ENCODE measurements at regions not wholly inside any gene's neighbourhood (a gene's known extent, or its start where the extent isn't known, plus 50 kb on each side); places are given as distances from the start of the nearest gene placed in this dataset.
"Not testable (repeated sequence)": the region's sequence is repeated elsewhere in the genome, so short reads cannot be mapped to it uniquely, and the experiment has no call there.

DNA sequence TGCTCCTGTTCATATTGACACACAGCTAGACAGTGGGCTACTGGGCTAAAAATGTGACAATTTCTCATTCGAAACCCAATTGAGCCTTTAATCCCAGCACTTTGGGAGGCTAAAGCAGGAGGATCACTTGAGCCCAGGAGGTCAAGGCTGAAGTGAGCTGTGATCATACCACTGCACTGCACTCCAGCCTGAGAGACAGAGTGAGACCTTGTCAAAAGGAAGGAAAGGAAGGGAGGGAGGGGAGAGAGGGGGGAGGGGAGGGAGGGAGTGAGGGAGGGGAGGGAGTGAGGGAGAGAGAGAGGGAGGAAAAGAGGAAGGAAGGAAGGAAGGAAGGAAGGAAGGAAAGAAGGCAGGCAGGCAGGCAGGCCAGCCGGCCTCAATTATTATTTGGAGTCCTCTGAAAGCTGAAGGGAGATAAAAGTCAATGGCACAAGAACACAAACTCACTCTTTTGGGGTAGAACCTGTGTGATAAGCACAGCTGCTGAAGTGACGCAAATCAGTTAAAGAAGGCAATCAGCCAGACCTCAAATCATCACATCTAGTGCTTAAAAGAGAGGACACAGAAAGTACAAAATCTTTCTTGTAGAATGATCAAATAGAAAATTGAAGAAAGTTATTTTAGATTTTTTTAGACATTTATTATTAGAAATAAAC, 98.1 kb downstream of the CCDC71L start:
- Histone ChIP-seq H3K36me3 (no peaks in the 10 kb centered on the region), H3K9me3 (no peaks in the 10 kb centered on the region), H3K27ac (no peak overlapping the region), H3K27me3 (no peaks in the 10 kb centered on the region), H3K4me3 (no peak overlapping the region), H3K4me1 (no peaks in the 10 kb centered on the region)
- intact Hi-C loops (cut with DNase I; ENCODE audit: low total_unique reads): no loop called here
- 89 to 91% methylated on average over 3 of the region's 3 CpGs for WGBS, 2 donors (ENCODE audit: low coverage in 1 of 2)
- TF ChIP-seq, protein P1, sequence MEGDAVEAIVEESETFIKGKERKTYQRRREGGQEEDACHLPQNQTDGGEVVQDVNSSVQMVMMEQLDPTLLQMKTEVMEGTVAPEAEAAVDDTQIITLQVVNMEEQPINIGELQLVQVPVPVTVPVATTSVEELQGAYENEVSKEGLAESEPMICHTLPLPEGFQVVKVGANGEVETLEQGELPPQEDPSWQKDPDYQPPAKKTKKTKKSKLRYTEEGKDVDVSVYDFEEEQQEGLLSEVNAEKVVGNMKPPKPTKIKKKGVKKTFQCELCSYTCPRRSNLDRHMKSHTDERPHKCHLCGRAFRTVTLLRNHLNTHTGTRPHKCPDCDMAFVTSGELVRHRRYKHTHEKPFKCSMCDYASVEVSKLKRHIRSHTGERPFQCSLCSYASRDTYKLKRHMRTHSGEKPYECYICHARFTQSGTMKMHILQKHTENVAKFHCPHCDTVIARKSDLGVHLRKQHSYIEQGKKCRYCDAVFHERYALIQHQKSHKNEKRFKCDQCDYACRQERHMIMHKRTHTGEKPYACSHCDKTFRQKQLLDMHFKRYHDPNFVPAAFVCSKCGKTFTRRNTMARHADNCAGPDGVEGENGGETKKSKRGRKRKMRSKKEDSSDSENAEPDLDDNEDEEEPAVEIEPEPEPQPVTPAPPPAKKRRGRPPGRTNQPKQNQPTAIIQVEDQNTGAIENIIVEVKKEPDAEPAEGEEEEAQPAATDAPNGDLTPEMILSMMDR (IDR thresholded peaks at IDR 0.05): no peak
- TF ChIP-seq POLR2A (IDR thresholded peaks at IDR 0.05) (no peak), POLR2AphosphoS5 (IDR thresholded peaks at IDR 0.05) (no peak), EP300 (IDR thresholded peaks at IDR 0.05; ENCODE audit: low read depth) (no peak)
- DNase-seq: no peak
- in situ Hi-C loops (cut with MboI; ENCODE audit: low pct_ligation_motif_present in 1 of 4, low pct_unique_long_range_greater_than_20kb in 1 of 4, low sequenced_read_pairs in 3 of 4): no loop called here

DNA sequence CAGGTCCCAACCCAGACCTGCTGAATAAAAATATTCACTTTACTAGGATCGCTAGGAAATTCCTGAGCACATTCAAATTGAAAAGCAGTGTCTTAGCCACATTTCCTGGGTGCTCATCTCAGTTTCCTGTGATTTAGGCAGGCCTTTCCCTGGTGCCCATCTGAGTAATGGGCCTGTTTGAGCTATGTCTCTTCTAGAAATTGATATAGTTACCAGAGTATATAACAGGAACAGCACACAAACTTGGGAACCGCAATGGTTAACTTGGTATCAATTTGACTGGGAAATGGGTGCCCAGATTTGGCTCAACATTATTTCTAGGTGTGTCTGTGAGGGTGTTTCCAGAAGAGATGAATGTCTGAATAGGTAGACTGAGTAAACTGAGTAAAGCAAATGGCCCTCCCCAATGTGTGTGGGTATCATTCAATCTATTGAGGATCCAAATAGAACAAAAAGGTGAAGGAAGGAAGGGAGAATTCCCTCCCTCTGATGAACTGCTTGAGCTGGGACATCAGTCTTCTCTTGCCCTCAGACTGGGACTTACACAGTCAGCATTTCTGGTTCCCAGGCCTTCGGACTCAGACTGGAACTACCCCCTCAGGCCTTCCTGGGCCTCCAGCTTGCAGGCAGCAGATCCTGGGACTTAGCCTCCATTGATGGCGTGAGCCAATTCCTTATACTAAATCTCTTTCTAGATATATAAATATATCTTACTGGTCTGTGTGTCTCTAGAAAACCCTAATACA, 99.1 kb downstream of the CCDC71L start:
- no peak for TF ChIP-seq POLR2A (IDR thresholded peaks at IDR 0.05)
- no peak for TF ChIP-seq EP300 (IDR thresholded peaks at IDR 0.05; ENCODE audit: low read depth)
- TF ChIP-seq, protein P1 (IDR thresholded peaks at IDR 0.05): no peak
- 68 to 100% methylated on average over 1 to 4 of the region's 4 CpGs for WGBS, 2 donors (ENCODE audit: low coverage in 1 of 2)
- Histone ChIP-seq H3K36me3 (no peaks in the 10 kb centered on the region), H3K4me3 (no peak overlapping the region), H3K27me3 (no peaks in the 10 kb centered on the region), H3K4me1 (no peaks in the 10 kb centered on the region), H3K27ac (no peak overlapping the region), H3K9me3 (no peaks in the 10 kb centered on the region)
- intact Hi-C loops (cut with DNase I; ENCODE audit: low total_unique reads) (no loop called here), in situ Hi-C loops (cut with MboI; ENCODE audit: low pct_ligation_motif_present in 1 of 4, low pct_unique_long_range_greater_than_20kb in 1 of 4, low sequenced_read_pairs in 3 of 4) (no loop called here)
- no peak for DNase-seq

- Histone ChIP-seq H3K4me1 (no peaks in the 10 kb centered on the region), H3K9me3 (no peaks in the 10 kb centered on the region), H3K36me3 (no peaks in the 10 kb centered on the region), H3K4me3 (no peak overlapping the region), H3K27ac (no peak overlapping the region), H3K27me3 (no peaks in the 10 kb centered on the region)
- TF ChIP-seq POLR2AphosphoS5 (IDR thresholded peaks at IDR 0.05): no peak
- intact Hi-C loops (cut with DNase I; ENCODE audit: low total_unique reads): no loop called here
- in situ Hi-C loops (cut with MboI; ENCODE audit: low pct_ligation_motif_present in 1 of 4, low pct_unique_long_range_greater_than_20kb in 1 of 4, low sequenced_read_pairs in 3 of 4): no loop called here
- DNase-seq: no peak
Measured at GRCh38 chr7:106561151-106561550, 99.8 kb downstream of the CCDC71L start.

- intact Hi-C loops (cut with DNase I; ENCODE audit: low total_unique reads) (no loop called here), in situ Hi-C loops (cut with MboI; ENCODE audit: low pct_ligation_motif_present in 1 of 4, low pct_unique_long_range_greater_than_20kb in 1 of 4, low sequenced_read_pairs in 3 of 4) (no loop called here)
- no peaks in the 10 kb centered on the region for H3K9me3 ChIP-seq
- no peaks in the 10 kb centered on the region for H3K4me1 ChIP-seq
- no peaks in the 10 kb centered on the region for H3K27me3 ChIP-seq
- DNase-seq: no peak
- TF ChIP-seq EP300 (IDR thresholded peaks at IDR 0.05; ENCODE audit: low read depth) (no peak), POLR2AphosphoS5 (IDR thresholded peaks at IDR 0.05) (no peak), POLR2A (IDR thresholded peaks at IDR 0.05) (no peak)
- H3K27ac ChIP-seq: no peak overlapping the region
- H3K4me3 ChIP-seq: no peak overlapping the region
- WGBS, 2 donors (ENCODE audit: low coverage in 1 of 2): 88 to 95% methylated on average over 3 to 5 of the region's 5 CpGs
- no peaks in the 10 kb centered on the region for H3K36me3 ChIP-seq
Measured at GRCh38 chr7:106560482-106560881, 100.5 kb downstream of the CCDC71L start.

GRCh38 chr7:106556244-106556643, 104.7 kb downstream of the CCDC71L start:
- H3K27ac ChIP-seq; H3K27me3 ChIP-seq; DNase-seq; H3K4me3 ChIP-seq; H3K36me3 ChIP-seq; H3K9me3 ChIP-seq; intact Hi-C loops (cut with DNase I; ENCODE audit: low total_unique reads); in situ Hi-C loops (cut with MboI; ENCODE audit: low pct_ligation_motif_present in 1 of 4, low pct_unique_long_range_greater_than_20kb in 1 of 4, low sequenced_read_pairs in 3 of 4); H3K4me1 ChIP-seq: not testable (repeated sequence)
- WGBS, 2 donors (ENCODE audit: low coverage in 1 of 2): 49% methylated on average over 2 of the region's 2 CpGs; no CpG with 5 or more reads in 1 of the 2 donors

DNA sequence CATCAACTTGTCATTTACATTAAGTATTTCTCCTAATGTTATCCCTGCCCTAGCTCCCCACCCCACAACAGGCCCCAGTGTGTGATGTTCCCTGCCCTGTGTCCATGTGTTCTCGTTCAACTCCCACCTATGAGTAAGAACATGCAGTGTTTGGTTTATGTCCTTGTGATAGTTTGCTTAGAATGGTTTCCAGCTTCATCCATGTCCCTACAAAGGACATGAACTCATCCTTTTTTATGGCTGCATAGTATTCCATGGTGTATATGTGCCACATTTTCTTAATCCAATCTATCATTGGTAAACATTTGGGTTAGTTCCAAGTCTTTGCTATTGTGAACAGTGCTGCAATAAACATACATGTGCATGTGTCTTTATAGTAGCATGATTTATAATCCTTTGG, 106.3 kb downstream of the CCDC71L start:
- H3K4me3 ChIP-seq; intact Hi-C loops (cut with DNase I; ENCODE audit: low total_unique reads); H3K36me3 ChIP-seq; DNase-seq; H3K9me3 ChIP-seq; H3K27ac ChIP-seq; in situ Hi-C loops (cut with MboI; ENCODE audit: low pct_ligation_motif_present in 1 of 4, low pct_unique_long_range_greater_than_20kb in 1 of 4, low sequenced_read_pairs in 3 of 4); H3K4me1 ChIP-seq; H3K27me3 ChIP-seq: not testable (repeated sequence)
- WGBS, 2 donors (ENCODE audit: low coverage in 1 of 2): 97 to 100% methylated on average over 1 of the region's 1 CpG
